C4-2B (cell line): ENCODE measurements at regions not wholly inside any gene's neighbourhood (a gene's known extent, or its start where the extent isn't known, plus 50 kb on each side); places are given as distances from the start of the nearest gene placed in this dataset.

ENCODE experiments used
- H3K27ac ChIP-seq: fragments of 450-650 bp; 2 replicates; pipeline ENCODE4 v1.5.1; 2017
- ZFX ChIP-seq: fragments of 450-650 bp; IDR thresholded peaks from 2 replicates; pipeline ENCODE4 v1.6.1; 2017
- TF ChIP-seq, protein P1 (sequence below): fragments of 450-650 bp; conservative IDR thresholded peaks from 2 replicates; pipeline ENCODE4 v1.5.1; 2017; ENCODE audit warnings: mild to moderate bottlenecking

GRCh38 chr22:48205790-48206189 lies 1443.3 kb downstream of the TBC1D22A start:
- no peak overlapping the region for H3K27ac ChIP-seq
- TF ChIP-seq, protein P1, sequence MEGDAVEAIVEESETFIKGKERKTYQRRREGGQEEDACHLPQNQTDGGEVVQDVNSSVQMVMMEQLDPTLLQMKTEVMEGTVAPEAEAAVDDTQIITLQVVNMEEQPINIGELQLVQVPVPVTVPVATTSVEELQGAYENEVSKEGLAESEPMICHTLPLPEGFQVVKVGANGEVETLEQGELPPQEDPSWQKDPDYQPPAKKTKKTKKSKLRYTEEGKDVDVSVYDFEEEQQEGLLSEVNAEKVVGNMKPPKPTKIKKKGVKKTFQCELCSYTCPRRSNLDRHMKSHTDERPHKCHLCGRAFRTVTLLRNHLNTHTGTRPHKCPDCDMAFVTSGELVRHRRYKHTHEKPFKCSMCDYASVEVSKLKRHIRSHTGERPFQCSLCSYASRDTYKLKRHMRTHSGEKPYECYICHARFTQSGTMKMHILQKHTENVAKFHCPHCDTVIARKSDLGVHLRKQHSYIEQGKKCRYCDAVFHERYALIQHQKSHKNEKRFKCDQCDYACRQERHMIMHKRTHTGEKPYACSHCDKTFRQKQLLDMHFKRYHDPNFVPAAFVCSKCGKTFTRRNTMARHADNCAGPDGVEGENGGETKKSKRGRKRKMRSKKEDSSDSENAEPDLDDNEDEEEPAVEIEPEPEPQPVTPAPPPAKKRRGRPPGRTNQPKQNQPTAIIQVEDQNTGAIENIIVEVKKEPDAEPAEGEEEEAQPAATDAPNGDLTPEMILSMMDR: no peak
- no peak for TF ChIP-seq ZFX

- no peak for TF ChIP-seq ZFX
- TF ChIP-seq, protein P1: no peak
- H3K27ac ChIP-seq: no peak overlapping the region
Observed at GRCh38 chr22:48205161-48205560, 1442.7 kb downstream of the TBC1D22A start.

DNA sequence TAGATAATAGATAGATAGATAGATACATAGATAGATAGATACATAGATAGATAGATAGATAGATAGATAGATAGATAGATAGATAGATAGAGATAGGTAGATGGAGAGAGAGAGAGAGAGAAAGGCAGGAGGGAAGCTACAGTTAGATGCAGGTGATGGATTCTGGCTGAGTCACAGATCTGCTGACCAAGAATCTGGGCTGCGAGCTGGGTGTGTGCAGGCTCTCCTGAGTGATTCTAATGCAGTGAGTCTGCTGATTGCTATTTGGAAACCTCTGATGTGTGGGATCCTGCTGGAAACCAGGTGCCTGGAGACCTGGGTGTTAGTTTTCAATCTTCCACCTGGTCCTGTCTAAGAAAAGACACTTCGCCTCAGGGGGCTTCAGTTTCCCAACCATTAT lies 1441.8 kb downstream of the TBC1D22A start:
- no peak for TF ChIP-seq ZFX
- TF ChIP-seq, protein P1: no peak
- no peak overlapping the region for H3K27ac ChIP-seq

DNA sequence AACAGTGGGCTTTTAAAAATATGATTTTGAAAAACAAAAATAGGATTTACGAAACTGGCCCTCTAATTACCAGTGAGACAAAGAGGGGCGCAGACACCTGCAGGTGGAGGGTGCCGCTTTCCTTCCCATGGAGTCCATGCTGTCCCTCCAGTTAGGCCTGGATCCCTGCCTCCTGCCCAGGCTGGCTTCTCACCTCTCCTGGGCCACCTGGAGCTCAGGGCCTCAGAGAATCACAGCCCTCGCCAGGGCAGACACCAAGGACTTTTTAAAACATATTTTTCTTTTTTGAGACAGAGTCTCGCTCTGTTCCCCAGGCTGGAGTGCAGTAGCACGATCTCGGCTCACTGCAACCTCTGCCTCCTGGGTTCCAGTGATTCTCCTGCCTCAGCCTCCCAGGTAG lies 1437.2 kb downstream of the TBC1D22A start:
- TF ChIP-seq, protein P1: no peak
- no peak for TF ChIP-seq ZFX

GRCh38 chr22:48198489-48199459 lies 1436.3 kb downstream of the TBC1D22A start:
- no peak overlapping the region for H3K27ac ChIP-seq
- TF ChIP-seq ZFX: no peak
- TF ChIP-seq, protein P1: no peak

More for the DNA sequence above, 1437.2 kb downstream of the TBC1D22A start:
- no peak overlapping the region for H3K27ac ChIP-seq

DNA sequence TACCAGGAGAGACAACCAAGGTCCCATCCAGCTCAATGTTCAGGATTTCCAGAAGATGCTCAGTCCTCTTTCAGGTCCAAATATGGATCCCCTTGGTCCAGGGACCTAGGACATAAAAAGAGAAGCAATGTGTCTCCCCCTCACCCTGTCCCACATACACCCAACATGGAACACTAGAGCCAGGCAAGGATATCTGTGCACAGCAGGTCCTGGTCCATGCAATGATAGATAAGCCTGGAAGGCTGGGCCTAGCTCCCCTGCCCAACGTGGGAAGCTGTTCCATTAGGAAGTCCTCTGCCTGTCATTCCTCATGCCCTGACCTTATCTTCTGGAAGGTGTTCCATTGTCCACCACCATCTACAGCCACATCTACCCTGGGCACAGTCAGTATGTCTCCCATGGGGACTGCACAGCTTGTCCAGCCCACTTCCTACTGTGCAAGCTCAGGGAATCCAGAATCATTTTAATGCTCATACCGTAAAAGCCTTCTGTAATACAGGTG lies 1434.8 kb downstream of the TBC1D22A start:
- TF ChIP-seq ZFX: no peak
- no peak overlapping the region for H3K27ac ChIP-seq

DNA sequence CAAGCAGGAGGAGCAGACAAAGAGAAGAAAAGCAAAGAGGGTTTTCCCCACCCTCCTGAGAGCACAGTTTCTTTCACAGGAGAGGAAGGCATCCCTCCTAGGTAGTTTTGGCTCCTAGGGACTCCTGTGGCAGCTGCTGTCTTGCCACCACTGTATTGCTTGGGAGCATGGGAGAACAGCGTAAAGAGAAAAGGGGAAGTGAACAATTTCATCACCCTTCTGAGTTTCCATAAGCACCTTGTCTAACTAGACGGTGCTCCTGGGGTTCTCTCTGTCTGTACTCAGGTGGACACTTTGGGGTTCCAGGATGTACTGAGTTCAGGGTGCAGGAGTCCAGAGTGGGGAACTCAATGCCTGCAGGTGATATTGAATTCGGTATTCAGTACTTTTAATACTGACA lies 1430.5 kb downstream of the TBC1D22A start:
- TF ChIP-seq ZFX: no peak
- TF ChIP-seq, protein P1: no peak
- H3K27ac ChIP-seq: no peak overlapping the region
